ENCODE measurements at regions not wholly inside any gene's neighbourhood (a gene's known extent, or its start where the extent isn't known, plus 50 kb on each side); places are given as distances from the start of the nearest gene placed in this dataset.

- TF ChIP-seq EZH2phosphoT487 (IDR thresholded peaks at IDR 0.05; ENCODE audit: low read depth, severe bottlenecking, unreplicated experiment): no peak
- no peak for TF ChIP-seq CTCF (IDR thresholded peaks at IDR 0.05; ENCODE audit: poor library complexity)
Measured at GRCh38 chr13:78428646-78429045, 174.7 kb downstream of the POU4F1 start.

Data from hepatocyte (in vitro differentiated cells).